PC-9 (cell line): ENCODE measurements at regions not wholly inside any gene's neighbourhood (a gene's known extent, or its start where the extent isn't known, plus 50 kb on each side); places are given as distances from the start of the nearest gene placed in this dataset.

Experiments used
- EZH2 ChIP-seq: fragments of 200-600 bp; sonication (generic); IDR thresholded peaks from 2 replicates; pipeline ENCODE4 v1.8.0; 2017; ENCODE audit warnings: antibody characterized with exemption, low read depth
- TF ChIP-seq, protein P1 (sequence below): fragments of 200-600 bp; sonication (generic); conservative IDR thresholded peaks from 2 replicates; pipeline ENCODE4 v1.6.1; 2017; ENCODE audit warnings: mixed run types, antibody characterized with exemption, mild to moderate bottlenecking, moderate library complexity

DNA sequence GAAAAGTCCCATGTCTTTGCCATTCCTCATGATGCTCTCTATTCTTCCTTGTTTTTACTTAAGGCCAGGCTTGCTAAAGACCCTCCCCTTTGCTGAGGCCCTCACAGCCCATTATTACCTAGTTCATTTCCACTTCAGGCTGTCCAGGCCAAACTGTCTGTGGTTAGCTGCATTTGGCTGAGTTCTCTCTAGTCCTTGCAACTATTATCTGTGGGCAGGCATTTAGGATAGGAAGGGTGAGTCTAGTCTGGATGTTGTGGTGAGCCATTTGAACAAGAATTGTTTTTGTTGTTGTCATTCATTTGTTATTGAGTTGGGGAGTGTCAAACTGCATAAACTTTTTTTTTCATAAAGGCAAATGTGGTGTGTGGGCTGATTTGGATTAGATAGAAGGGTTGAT lies 182.4 kb downstream of the CD109 start:
- TF ChIP-seq, protein P1, sequence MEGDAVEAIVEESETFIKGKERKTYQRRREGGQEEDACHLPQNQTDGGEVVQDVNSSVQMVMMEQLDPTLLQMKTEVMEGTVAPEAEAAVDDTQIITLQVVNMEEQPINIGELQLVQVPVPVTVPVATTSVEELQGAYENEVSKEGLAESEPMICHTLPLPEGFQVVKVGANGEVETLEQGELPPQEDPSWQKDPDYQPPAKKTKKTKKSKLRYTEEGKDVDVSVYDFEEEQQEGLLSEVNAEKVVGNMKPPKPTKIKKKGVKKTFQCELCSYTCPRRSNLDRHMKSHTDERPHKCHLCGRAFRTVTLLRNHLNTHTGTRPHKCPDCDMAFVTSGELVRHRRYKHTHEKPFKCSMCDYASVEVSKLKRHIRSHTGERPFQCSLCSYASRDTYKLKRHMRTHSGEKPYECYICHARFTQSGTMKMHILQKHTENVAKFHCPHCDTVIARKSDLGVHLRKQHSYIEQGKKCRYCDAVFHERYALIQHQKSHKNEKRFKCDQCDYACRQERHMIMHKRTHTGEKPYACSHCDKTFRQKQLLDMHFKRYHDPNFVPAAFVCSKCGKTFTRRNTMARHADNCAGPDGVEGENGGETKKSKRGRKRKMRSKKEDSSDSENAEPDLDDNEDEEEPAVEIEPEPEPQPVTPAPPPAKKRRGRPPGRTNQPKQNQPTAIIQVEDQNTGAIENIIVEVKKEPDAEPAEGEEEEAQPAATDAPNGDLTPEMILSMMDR: no peak
- TF ChIP-seq EZH2: no peak
